NCI-H2081 (cell line): ENCODE measurements at regions not wholly inside any gene's neighbourhood (a gene's known extent, or its start where the extent isn't known, plus 50 kb on each side); places are given as distances from the start of the nearest gene placed in this dataset.
"Not testable (repeated sequence)": the region's sequence is repeated elsewhere in the genome, so short reads cannot be mapped to it uniquely, and the experiment has no call there.

Source experiments
- DNase-seq, 2 experiments: peaks; one replicate each; lab custom pipeline; 2025; lab: John Stamatoyannopoulos, UW

DNA sequence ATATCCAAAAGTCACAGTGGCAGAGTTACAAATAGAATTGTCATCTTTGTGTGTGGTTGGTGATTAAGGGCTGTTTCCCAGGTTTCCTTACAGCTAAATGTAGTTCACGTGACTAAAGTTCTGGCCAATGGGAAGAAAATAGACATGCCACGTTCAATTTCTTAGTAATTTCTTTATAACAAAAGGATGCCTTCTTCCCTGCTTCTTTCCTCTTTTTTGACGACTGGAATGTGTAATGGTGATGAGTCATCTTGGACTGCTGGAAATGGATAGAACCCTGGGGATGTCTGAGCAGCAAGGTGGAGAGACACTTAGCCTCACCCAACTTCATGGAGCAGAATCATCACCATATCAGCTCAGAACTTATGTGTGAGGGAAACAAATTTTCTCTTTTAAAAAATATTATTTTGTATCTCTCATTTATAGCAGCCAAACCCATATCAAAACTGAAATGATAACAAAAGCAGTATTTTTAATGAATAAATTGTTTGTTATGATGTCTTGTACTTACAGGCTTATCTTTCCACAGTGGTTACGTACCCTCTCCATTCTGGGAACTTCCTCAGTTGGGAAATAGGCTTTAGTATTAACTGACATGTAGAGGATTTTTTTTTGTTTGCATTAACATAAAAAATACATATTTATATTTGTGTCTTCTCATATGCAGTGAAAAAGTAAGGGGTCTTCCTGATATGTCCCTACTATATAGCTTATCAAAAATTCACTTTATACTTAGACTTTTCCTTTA is 91.1 kb upstream of the CDH2 start:
- no peak for DNase-seq

DNA sequence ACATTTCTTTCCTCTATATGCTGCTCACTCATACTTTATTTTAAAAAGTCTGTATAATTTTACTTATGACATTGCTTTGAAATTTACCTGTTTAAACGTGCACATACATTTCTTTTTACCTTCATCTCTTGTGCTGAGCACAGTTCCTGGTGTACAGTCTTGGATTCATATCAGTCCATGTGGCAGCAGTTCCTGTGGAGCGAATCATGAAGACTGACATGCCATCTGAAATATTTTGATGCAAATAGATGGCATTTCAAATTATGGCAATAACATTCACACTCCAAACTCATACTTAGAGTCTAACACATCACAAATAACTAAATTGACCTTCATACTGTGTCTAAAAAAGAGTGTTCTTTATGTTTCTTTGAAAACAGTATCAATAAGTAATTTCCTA is 90.3 kb upstream of the CDH2 start:
- no peak for DNase-seq

- no peak for DNase-seq
Measured at GRCh38 chr18:28256166-28256565, 79.2 kb upstream of the CDH2 start.

DNA sequence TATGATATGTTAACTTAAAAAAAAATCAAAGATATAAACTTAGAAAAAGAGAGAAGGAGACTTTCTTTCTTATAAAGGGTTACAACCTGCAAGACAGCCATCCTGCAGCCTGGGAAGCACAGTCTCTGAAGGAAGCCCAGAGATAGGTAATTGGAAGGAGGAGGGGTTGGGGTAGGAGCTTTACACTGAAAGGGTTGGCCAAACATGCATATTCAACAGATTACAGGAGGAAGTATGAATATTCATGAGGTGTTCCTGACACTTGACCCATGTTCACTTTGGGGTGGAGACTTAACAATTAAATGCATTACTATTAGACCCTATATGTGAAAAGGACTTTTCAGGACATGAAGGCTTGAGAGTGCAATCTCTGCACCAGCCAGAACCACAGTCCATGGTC is 71.7 kb upstream of the CDH2 start:
- DNase-seq: no peak

DNA sequence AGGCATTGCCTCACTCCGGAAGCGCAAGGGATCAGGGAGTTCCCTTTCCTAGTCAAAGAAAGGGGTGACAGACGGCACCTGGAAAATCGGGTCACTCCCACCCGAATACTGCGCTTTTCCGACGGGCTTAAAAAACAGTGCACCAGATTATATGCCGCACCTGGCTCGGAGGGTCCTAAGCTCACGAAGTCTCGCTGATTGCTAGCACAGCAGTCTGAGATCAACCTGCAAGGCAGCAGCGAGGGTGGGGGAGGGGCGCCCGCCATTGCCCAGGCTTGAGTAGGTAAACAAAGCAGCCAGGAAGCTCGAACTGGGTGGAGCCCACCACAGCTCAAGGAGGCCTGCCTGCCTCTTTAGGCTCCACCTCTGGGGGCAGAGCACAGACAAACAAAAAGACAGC is 63.7 kb upstream of the CDH2 start:
- DNase-seq: not testable (repeated sequence)

GRCh38 chr18:28236487-28236886 is 59.6 kb upstream of the CDH2 start:
- no peak for DNase-seq
